ENCODE measurements at regions not wholly inside any gene's neighbourhood (a gene's known extent, or its start where the extent isn't known, plus 50 kb on each side); places are given as distances from the start of the nearest gene placed in this dataset.
"Not testable (repeated sequence)": the region's sequence is repeated elsewhere in the genome, so short reads cannot be mapped to it uniquely, and the experiment has no call there.

DNA sequence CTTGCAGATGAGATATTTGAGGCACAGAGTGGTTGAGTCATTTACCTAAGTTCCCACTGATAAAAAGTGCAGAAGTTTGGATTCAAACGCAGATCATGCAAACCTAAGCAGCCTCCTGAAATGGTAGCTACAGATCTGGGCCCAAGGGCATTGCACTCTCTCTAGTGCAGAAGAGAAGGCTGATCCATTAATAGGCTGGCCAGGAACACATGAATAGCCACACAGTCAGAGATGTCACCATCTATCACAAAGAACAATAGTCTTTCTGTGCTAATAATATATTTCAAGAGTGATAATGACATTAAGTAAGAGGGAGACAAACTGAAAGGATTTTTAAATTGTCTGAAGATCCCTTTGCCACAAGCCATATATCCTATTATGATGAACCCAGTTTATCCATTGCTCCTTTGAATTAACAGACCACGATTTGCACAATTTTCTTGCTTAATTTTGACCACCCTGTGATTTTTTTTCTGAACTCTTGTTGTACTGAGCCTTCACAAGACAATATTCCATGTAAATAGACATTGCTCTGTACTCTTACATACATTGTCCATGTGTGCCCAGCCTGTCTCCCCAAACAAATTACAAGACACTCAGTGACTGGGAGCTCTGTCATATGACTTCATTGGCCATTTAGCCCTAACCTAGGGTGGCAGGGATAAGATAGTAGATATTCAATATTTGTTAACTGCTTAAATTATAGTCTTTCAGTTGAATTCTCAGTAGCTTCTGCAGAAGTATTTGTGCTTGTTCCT lies 112.4 kb upstream of the RBPJ start:
- Histone ChIP-seq H3K4me3 (ENCODE audit: low read depth, low read length) (no peak overlapping the region), H3K27me3 (ENCODE audit: control insufficient read depth, insufficient read depth, low read length) (no peaks in the 10 kb centered on the region), H3K36me3 (ENCODE audit: control insufficient read depth, insufficient read depth, low read length) (no peaks in the 10 kb centered on the region)
- no peak for DNase-seq (ENCODE audit: low read depth)
- TF ChIP-seq, protein P1, sequence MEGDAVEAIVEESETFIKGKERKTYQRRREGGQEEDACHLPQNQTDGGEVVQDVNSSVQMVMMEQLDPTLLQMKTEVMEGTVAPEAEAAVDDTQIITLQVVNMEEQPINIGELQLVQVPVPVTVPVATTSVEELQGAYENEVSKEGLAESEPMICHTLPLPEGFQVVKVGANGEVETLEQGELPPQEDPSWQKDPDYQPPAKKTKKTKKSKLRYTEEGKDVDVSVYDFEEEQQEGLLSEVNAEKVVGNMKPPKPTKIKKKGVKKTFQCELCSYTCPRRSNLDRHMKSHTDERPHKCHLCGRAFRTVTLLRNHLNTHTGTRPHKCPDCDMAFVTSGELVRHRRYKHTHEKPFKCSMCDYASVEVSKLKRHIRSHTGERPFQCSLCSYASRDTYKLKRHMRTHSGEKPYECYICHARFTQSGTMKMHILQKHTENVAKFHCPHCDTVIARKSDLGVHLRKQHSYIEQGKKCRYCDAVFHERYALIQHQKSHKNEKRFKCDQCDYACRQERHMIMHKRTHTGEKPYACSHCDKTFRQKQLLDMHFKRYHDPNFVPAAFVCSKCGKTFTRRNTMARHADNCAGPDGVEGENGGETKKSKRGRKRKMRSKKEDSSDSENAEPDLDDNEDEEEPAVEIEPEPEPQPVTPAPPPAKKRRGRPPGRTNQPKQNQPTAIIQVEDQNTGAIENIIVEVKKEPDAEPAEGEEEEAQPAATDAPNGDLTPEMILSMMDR (IDR thresholded peaks at IDR 0.05; ENCODE audit: insufficient read depth, low read length, poor library complexity, severe bottlenecking), result no peak

- H3K36me3 ChIP-seq (ENCODE audit: control insufficient read depth, insufficient read depth, low read length); DNase-seq (ENCODE audit: low read depth); H3K27me3 ChIP-seq (ENCODE audit: control insufficient read depth, insufficient read depth, low read length); H3K4me3 ChIP-seq (ENCODE audit: low read depth, low read length): not testable (repeated sequence)
Observed at GRCh38 chr4:26209378-26209777, 111.4 kb upstream of the RBPJ start.

GRCh38 chr4:26212528-26212927 lies 108.3 kb upstream of the RBPJ start:
- no peaks in the 10 kb centered on the region for H3K27me3 ChIP-seq (ENCODE audit: control insufficient read depth, insufficient read depth, low read length)
- TF ChIP-seq, protein P1 (IDR thresholded peaks at IDR 0.05; ENCODE audit: insufficient read depth, low read length, poor library complexity, severe bottlenecking), result no peak
- no peak for DNase-seq (ENCODE audit: low read depth)
- no peak overlapping the region for H3K4me3 ChIP-seq (ENCODE audit: low read depth, low read length)
- H3K36me3 ChIP-seq (ENCODE audit: control insufficient read depth, insufficient read depth, low read length), result no peaks in the 10 kb centered on the region

- H3K27me3 ChIP-seq (ENCODE audit: control insufficient read depth, insufficient read depth, low read length), result no peaks in the 10 kb centered on the region
- DNase-seq (ENCODE audit: low read depth), result no peak
- TF ChIP-seq, protein P1 (IDR thresholded peaks at IDR 0.05; ENCODE audit: insufficient read depth, low read length, poor library complexity, severe bottlenecking), result no peak
- no peaks in the 10 kb centered on the region for H3K36me3 ChIP-seq (ENCODE audit: control insufficient read depth, insufficient read depth, low read length)
- H3K4me3 ChIP-seq (ENCODE audit: low read depth, low read length), result no peak overlapping the region
Observed at GRCh38 chr4:26213317-26213716, 107.5 kb upstream of the RBPJ start.

GRCh38 chr4:26214994-26215393 lies 105.8 kb upstream of the RBPJ start:
- no peak overlapping the region for H3K4me3 ChIP-seq (ENCODE audit: low read depth, low read length)
- TF ChIP-seq, protein P1 (IDR thresholded peaks at IDR 0.05; ENCODE audit: insufficient read depth, low read length, poor library complexity, severe bottlenecking), result no peak

DNA sequence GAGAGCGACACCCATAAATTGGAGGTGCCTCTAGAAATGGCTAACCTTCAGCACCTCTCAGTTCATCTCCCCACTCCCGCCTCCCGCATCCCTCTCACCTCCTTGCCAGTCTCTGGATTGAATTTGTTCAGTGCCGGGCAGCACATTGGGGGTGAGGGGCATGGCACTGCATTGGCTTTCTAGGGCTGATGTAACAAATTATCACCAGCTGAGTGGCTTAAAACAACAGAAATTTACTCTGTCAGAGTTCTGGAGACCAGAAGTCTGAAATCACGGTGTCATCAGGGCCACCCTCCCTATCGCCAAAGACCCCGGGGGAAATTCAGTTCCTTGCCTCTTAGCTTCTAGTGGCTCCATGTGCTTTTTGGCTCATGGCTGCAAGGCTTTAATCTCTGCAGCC lies 105.1 kb upstream of the RBPJ start:
- DNase-seq (ENCODE audit: low read depth), result no peak
- TF ChIP-seq, protein P1 (IDR thresholded peaks at IDR 0.05; ENCODE audit: insufficient read depth, low read length, poor library complexity, severe bottlenecking), result no peak

More at GRCh38 chr4:26214994-26215393, 105.8 kb upstream of the RBPJ start:
- no peaks in the 10 kb centered on the region for H3K36me3 ChIP-seq (ENCODE audit: control insufficient read depth, insufficient read depth, low read length)
- no peaks in the 10 kb centered on the region for H3K27me3 ChIP-seq (ENCODE audit: control insufficient read depth, insufficient read depth, low read length)
- no peak for DNase-seq (ENCODE audit: low read depth)

More for the DNA sequence above, 105.1 kb upstream of the RBPJ start:
- Histone ChIP-seq H3K4me3 (ENCODE audit: low read depth, low read length) (no peak overlapping the region), H3K36me3 (ENCODE audit: control insufficient read depth, insufficient read depth, low read length) (no peaks in the 10 kb centered on the region), H3K27me3 (ENCODE audit: control insufficient read depth, insufficient read depth, low read length) (no peaks in the 10 kb centered on the region)
